Endothelial cell of umbilical vein (primary cell): ENCODE measurements at regions not wholly inside any gene's neighbourhood (a gene's known extent, or its start where the extent isn't known, plus 50 kb on each side); places are given as distances from the start of the nearest gene placed in this dataset.

Experiments
- EZH2 ChIP-seq: IDR thresholded peaks from 2 replicates; pipeline ENCODE4 v1.6.1; 2012; ENCODE audit warnings: borderline replicate concordance, low read depth, mild to moderate bottlenecking, moderate library complexity, low read length, inconsistent platforms; ENCODE audit not compliant: severe bottlenecking
- FOS ChIP-seq: IDR thresholded peaks from 2 replicates; pipeline ENCODE4 v1.6.1; 2011; ENCODE audit warnings: mild to moderate bottlenecking, low read length, moderate library complexity, borderline replicate concordance; ENCODE audit not compliant: insufficient read depth
- GATA2 ChIP-seq: IDR thresholded peaks from 2 replicates; pipeline ENCODE4 v1.7.0; 2011; ENCODE audit warnings: low read depth, mild to moderate bottlenecking, moderate library complexity, mixed read lengths, low read length; ENCODE audit not compliant: insufficient read length, insufficient read depth
- JUN ChIP-seq: IDR thresholded peaks from 2 replicates; pipeline ENCODE4 v1.6.1; 2011; ENCODE audit warnings: borderline replicate concordance, low read depth; ENCODE audit not compliant: insufficient read length, insufficient read depth
- MYC ChIP-seq: IDR thresholded peaks from one replicate; pipeline ENCODE4 v1.6.1; 2011; ENCODE audit warnings: mild to moderate bottlenecking, low read depth, low read length
- POLR2A ChIP-seq: IDR thresholded peaks from 2 replicates; pipeline ENCODE4 v1.6.1; 2012; ENCODE audit warnings: low read depth, mild to moderate bottlenecking, control low read depth, low read length
- POLR2AphosphoS5 ChIP-seq: IDR thresholded peaks from 2 replicates; pipeline ENCODE4 v1.6.1; 2012; ENCODE audit warnings: low read depth, mild to moderate bottlenecking, control low read depth, low read length, moderate library complexity; ENCODE audit not compliant: insufficient read depth
- TF ChIP-seq, protein P1 (sequence below), 2 donors: IDR thresholded peaks; 1 replicate in 1 of 2; 2 replicates in 1 of 2; pipeline ENCODE4 v1.5.1; 2011; ENCODE audit warnings: low read length in 2 of 2, mild to moderate bottlenecking in 2 of 2, moderate library complexity in 2 of 2, control low read depth in 1 of 2, inconsistent platforms in 1 of 2, low read depth in 1 of 2; ENCODE audit not compliant: insufficient read depth in 1 of 2; ENCODE audit errors: extremely low read depth in 1 of 2

DNA sequence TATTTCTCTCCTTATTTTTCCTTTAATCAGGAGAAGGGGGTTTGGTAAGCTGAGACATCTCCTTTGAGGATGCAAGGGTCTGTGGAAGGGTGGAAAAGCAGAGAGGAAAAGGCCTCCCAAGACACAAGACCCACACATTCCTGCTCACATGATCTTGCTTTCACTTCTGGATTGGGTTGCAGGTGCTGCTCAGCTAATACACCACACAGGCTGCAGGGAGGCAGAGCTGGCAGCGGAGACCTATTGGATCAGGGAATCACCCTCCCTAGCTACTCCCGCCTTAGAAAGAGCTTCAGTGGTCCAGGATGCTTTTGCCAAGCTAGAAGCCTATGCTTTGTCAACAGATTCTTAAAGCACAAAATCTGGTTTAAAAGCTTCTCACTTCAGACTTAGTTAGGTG, 87.6 kb upstream of the IL33 start:
- TF ChIP-seq, protein P1, sequence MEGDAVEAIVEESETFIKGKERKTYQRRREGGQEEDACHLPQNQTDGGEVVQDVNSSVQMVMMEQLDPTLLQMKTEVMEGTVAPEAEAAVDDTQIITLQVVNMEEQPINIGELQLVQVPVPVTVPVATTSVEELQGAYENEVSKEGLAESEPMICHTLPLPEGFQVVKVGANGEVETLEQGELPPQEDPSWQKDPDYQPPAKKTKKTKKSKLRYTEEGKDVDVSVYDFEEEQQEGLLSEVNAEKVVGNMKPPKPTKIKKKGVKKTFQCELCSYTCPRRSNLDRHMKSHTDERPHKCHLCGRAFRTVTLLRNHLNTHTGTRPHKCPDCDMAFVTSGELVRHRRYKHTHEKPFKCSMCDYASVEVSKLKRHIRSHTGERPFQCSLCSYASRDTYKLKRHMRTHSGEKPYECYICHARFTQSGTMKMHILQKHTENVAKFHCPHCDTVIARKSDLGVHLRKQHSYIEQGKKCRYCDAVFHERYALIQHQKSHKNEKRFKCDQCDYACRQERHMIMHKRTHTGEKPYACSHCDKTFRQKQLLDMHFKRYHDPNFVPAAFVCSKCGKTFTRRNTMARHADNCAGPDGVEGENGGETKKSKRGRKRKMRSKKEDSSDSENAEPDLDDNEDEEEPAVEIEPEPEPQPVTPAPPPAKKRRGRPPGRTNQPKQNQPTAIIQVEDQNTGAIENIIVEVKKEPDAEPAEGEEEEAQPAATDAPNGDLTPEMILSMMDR (IDR thresholded peaks at IDR 0.05; ENCODE audit: extremely low read depth in 1 of 2, insufficient read depth in 1 of 2, low read depth in 1 of 2, low read length in 2 of 2) = no peak
- no peak for TF ChIP-seq EZH2
- no peak for TF ChIP-seq POLR2AphosphoS5
- TF ChIP-seq JUN = no peak
- no peak for TF ChIP-seq POLR2A
- TF ChIP-seq FOS = no peak
- no peak for TF ChIP-seq GATA2
- no peak for TF ChIP-seq MYC
